A673 (cell line): ENCODE measurements at regions not wholly inside any gene's neighbourhood (a gene's known extent, or its start where the extent isn't known, plus 50 kb on each side); places are given as distances from the start of the nearest gene placed in this dataset.

Experiments used
- EZH2 ChIP-seq: fragments of 200-600 bp; sonication (generic); IDR thresholded peaks from 2 replicates; pipeline ENCODE4 v1.6.1; 2017; ENCODE audit warnings: borderline replicate concordance, low read depth, mild to moderate bottlenecking, mixed read lengths, antibody characterized with exemption, low read length; ENCODE audit not compliant: poor library complexity, severe bottlenecking
- TF ChIP-seq, protein P1 (sequence below): fragments of 300-800, 200-600 bp; sonication (generic); conservative IDR thresholded peaks from 2 replicates; pipeline ENCODE4 v1.5.1; 2017; ENCODE audit warnings: low read depth, mild to moderate bottlenecking, antibody characterized with exemption, low read length, moderate library complexity, mixed read lengths

DNA sequence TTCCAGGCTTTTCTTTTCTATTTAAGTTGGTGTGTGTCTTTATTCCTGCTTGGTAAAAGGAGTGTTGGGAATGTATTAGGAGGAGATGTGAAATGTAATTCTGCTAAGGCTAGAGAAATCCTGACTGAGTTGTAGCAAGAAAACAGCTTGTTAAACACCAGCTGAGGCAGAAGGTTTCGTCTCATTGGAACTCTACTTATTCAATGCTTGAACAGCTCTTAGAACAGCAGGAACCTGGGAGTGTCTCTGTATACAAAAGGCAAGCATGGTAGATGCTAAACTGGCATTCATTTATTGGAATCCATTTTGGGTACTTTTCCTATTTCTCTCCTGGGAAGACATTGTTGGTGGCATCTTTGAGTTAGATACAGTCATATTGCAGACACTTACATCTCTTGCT lies 280.9 kb downstream of the HRH4 start:
- TF ChIP-seq, protein P1, sequence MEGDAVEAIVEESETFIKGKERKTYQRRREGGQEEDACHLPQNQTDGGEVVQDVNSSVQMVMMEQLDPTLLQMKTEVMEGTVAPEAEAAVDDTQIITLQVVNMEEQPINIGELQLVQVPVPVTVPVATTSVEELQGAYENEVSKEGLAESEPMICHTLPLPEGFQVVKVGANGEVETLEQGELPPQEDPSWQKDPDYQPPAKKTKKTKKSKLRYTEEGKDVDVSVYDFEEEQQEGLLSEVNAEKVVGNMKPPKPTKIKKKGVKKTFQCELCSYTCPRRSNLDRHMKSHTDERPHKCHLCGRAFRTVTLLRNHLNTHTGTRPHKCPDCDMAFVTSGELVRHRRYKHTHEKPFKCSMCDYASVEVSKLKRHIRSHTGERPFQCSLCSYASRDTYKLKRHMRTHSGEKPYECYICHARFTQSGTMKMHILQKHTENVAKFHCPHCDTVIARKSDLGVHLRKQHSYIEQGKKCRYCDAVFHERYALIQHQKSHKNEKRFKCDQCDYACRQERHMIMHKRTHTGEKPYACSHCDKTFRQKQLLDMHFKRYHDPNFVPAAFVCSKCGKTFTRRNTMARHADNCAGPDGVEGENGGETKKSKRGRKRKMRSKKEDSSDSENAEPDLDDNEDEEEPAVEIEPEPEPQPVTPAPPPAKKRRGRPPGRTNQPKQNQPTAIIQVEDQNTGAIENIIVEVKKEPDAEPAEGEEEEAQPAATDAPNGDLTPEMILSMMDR = no peak
- no peak for TF ChIP-seq EZH2
